H1 (cell line): ENCODE measurements at regions not wholly inside any gene's neighbourhood (a gene's known extent, or its start where the extent isn't known, plus 50 kb on each side); places are given as distances from the start of the nearest gene placed in this dataset.

Experiments
- CTBP2 ChIP-seq: IDR thresholded peaks from 2 replicates; pipeline ENCODE4 v1.7.0; 2011; ENCODE audit warnings: borderline replicate concordance, mild to moderate bottlenecking, moderate library complexity, mixed read lengths, low read length; ENCODE audit not compliant: insufficient read depth, insufficient read length
- POLR2AphosphoS5 ChIP-seq: IDR thresholded peaks from 2 replicates; pipeline ENCODE4 v1.6.1; 2011; ENCODE audit warnings: low read depth, low read length
- TEAD4 ChIP-seq: IDR thresholded peaks from 2 replicates; pipeline ENCODE4 v1.6.1; 2012; ENCODE audit warnings: low read depth, low read length, inconsistent platforms, mixed read lengths
- TF ChIP-seq, protein P1 (sequence below): fragments of 300-600 bp; sonication (generic); IDR thresholded peaks from 2 replicates; pipeline ENCODE4 v1.7.1; 2012; ENCODE audit warnings: low read length, moderate library complexity, mild to moderate bottlenecking, inconsistent platforms; ENCODE audit not compliant: insufficient replicate concordance

DNA sequence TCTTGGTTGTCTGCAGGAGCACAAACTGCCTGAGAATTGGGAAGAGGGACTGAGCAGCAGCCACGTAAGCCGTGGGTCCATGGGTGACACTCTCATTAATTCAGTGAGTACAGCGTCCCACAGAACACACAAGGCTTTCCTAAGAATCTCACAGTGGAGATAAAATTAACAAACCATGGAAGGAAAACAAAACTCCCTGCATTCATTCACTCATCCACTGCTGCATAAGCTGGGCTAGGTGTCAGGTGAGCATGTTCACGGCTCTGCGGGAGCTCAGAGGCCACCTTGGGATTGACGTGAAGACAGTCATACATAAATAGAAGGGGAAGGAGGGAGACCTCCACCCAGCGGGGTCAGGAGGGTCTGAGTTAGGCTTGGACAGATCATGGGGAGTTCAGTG lies 1442.7 kb downstream of the TBC1D22A start (continued):
- TF ChIP-seq, protein P1, sequence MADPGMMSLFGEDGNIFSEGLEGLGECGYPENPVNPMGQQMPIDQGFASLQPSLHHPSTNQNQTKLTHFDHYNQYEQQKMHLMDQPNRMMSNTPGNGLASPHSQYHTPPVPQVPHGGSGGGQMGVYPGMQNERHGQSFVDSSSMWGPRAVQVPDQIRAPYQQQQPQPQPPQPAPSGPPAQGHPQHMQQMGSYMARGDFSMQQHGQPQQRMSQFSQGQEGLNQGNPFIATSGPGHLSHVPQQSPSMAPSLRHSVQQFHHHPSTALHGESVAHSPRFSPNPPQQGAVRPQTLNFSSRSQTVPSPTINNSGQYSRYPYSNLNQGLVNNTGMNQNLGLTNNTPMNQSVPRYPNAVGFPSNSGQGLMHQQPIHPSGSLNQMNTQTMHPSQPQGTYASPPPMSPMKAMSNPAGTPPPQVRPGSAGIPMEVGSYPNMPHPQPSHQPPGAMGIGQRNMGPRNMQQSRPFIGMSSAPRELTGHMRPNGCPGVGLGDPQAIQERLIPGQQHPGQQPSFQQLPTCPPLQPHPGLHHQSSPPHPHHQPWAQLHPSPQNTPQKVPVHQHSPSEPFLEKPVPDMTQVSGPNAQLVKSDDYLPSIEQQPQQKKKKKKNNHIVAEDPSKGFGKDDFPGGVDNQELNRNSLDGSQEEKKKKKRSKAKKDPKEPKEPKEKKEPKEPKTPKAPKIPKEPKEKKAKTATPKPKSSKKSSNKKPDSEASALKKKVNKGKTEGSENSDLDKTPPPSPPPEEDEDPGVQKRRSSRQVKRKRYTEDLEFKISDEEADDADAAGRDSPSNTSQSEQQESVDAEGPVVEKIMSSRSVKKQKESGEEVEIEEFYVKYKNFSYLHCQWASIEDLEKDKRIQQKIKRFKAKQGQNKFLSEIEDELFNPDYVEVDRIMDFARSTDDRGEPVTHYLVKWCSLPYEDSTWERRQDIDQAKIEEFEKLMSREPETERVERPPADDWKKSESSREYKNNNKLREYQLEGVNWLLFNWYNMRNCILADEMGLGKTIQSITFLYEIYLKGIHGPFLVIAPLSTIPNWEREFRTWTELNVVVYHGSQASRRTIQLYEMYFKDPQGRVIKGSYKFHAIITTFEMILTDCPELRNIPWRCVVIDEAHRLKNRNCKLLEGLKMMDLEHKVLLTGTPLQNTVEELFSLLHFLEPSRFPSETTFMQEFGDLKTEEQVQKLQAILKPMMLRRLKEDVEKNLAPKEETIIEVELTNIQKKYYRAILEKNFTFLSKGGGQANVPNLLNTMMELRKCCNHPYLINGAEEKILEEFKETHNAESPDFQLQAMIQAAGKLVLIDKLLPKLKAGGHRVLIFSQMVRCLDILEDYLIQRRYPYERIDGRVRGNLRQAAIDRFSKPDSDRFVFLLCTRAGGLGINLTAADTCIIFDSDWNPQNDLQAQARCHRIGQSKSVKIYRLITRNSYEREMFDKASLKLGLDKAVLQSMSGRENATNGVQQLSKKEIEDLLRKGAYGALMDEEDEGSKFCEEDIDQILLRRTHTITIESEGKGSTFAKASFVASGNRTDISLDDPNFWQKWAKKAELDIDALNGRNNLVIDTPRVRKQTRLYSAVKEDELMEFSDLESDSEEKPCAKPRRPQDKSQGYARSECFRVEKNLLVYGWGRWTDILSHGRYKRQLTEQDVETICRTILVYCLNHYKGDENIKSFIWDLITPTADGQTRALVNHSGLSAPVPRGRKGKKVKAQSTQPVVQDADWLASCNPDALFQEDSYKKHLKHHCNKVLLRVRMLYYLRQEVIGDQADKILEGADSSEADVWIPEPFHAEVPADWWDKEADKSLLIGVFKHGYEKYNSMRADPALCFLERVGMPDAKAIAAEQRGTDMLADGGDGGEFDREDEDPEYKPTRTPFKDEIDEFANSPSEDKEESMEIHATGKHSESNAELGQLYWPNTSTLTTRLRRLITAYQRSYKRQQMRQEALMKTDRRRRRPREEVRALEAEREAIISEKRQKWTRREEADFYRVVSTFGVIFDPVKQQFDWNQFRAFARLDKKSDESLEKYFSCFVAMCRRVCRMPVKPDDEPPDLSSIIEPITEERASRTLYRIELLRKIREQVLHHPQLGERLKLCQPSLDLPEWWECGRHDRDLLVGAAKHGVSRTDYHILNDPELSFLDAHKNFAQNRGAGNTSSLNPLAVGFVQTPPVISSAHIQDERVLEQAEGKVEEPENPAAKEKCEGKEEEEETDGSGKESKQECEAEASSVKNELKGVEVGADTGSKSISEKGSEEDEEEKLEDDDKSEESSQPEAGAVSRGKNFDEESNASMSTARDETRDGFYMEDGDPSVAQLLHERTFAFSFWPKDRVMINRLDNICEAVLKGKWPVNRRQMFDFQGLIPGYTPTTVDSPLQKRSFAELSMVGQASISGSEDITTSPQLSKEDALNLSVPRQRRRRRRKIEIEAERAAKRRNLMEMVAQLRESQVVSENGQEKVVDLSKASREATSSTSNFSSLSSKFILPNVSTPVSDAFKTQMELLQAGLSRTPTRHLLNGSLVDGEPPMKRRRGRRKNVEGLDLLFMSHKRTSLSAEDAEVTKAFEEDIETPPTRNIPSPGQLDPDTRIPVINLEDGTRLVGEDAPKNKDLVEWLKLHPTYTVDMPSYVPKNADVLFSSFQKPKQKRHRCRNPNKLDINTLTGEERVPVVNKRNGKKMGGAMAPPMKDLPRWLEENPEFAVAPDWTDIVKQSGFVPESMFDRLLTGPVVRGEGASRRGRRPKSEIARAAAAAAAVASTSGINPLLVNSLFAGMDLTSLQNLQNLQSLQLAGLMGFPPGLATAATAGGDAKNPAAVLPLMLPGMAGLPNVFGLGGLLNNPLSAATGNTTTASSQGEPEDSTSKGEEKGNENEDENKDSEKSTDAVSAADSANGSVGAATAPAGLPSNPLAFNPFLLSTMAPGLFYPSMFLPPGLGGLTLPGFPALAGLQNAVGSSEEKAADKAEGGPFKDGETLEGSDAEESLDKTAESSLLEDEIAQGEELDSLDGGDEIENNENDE = no peak
- no peak for TF ChIP-seq POLR2AphosphoS5
- no peak for TF ChIP-seq CTBP2
- TF ChIP-seq TEAD4 = no peak
- TF ChIP-seq, all 59 proteins: peak for 0
